A549 (cell line): ENCODE measurements at regions not wholly inside any gene's neighbourhood (a gene's known extent, or its start where the extent isn't known, plus 50 kb on each side); places are given as distances from the start of the nearest gene placed in this dataset.

Experiments used
- ATAC-seq, 2 experiments: fragments of 200-7000 bp in 1 of 2; fragments of >200 bp in 1 of 2; cut with Nextera tagmentation in 1 of 2; cut with Tn5 transposase in 1 of 2; 3 replicates each; pipeline versions ENCODE4 v1.8.0 to v1.9.1; 2018 to 2020; ENCODE audit warnings: mild to moderate bottlenecking in 1 of 2, moderate library complexity in 1 of 2
- CTCF ChIA-PET: fragments of 300-600 bp; sonication (Branson Sonifier 250); formaldehyde crosslinking; extraction: SDS; loops from one replicate; lab custom pipeline; 2021; ENCODE audit warnings: antibody characterized with exemption, inconsistent platforms; lab: Yijun Ruan, JAX
- POLR2A ChIA-PET: fragments of 350-600 bp; formaldehyde crosslinking; extraction: SDS; loops from one replicate; lab custom pipeline; 2021; ENCODE audit warnings: antibody characterized with exemption, inconsistent platforms; lab: Yijun Ruan, JAX
- DNase-seq, 2 experiments: peaks; one replicate each; pipeline versions ENCODE4 v3.0.0 to v3.0.0-alpha.2; 2011 to 2016; ENCODE audit warnings: low read depth in 1 of 2, low spot score in 1 of 2
- FAIRE-seq: peaks from 2 replicates; lab custom pipeline; 2011; peaks lifted over from hg19 to GRCh38; lab: Jason Lieb, UNC
- H3K27ac ChIP-seq, 2 experiments: fragments of >200 bp; sonication (Bioruptor Twin); formaldehyde crosslinking; 3 replicates each; pipeline ENCODE4 v1.5.1; 2016 to 2017
- H3K4me1 ChIP-seq: fragments of >200 bp; sonication (Bioruptor Twin); formaldehyde crosslinking; 3 replicates; pipeline ENCODE4 v1.6.1; 2016
- H3K4me2 ChIP-seq: fragments of >200 bp; sonication (Bioruptor Twin); formaldehyde crosslinking; 3 replicates; pipeline ENCODE4 v1.6.1; 2016
- H3K4me3 ChIP-seq: fragments of >200 bp; sonication (Bioruptor Twin); formaldehyde crosslinking; 3 replicates; pipeline ENCODE4 v1.5.1; 2016
- H3K9me3 ChIP-seq: fragments of >200 bp; sonication (Bioruptor Twin); formaldehyde crosslinking; 3 replicates; pipeline ENCODE4 v1.6.1; 2016
- BHLHE40 ChIP-seq: IDR thresholded peaks from 2 replicates; pipeline ENCODE4 v1.6.1; 2012; ENCODE audit warnings: low read depth, low read length, inconsistent platforms
- CBX8 ChIP-seq: fragments of 200-600 bp; sonication (generic); IDR thresholded peaks from 2 replicates; pipeline ENCODE4 v1.6.1; 2016
- CHD2 ChIP-seq: fragments of 150-350 bp; IDR thresholded peaks from 2 replicates; pipeline ENCODE4 v1.6.1; 2014; ENCODE audit warnings: low read length; ENCODE audit not compliant: partially characterized antibody
- EHF ChIP-seq: fragments of 250-450 bp; sonication (Bioruptor Pico); IDR thresholded peaks from 2 replicates; pipeline ENCODE4 v1.5.0; 2020; ENCODE audit warnings: mild to moderate bottlenecking
- EHMT2 ChIP-seq: fragments of 200-600 bp; sonication (generic); IDR thresholded peaks from 2 replicates; pipeline ENCODE4 v1.6.1; 2016; ENCODE audit warnings: antibody characterized with exemption, low read depth, mild to moderate bottlenecking, moderate library complexity
- EP300 ChIP-seq, 2 experiments: fragments of >200 bp; sonication (Bioruptor Twin); formaldehyde crosslinking; IDR thresholded peaks; 2 replicates in 1 of 2; 3 replicates in 1 of 2; pipeline ENCODE4 v1.6.1; 2016 to 2017
- FOSL2 ChIP-seq, 2 experiments: fragments of 450-650 bp in 1 of 2; fragments of >200 bp in 1 of 2; sonication (Bioruptor Twin) in 1 of 2; formaldehyde crosslinking; IDR thresholded peaks; 2 replicates each; pipeline versions ENCODE4 v1.5.0 to v1.6.1; 2016 to 2020; ENCODE audit warnings: mild to moderate bottlenecking in 1 of 2, moderate library complexity in 1 of 2
- FOXS1 ChIP-seq: fragments of 250-450 bp; sonication (Bioruptor Pico); IDR thresholded peaks from 2 replicates; pipeline ENCODE4 v1.5.0; 2020; ENCODE audit warnings: mild to moderate bottlenecking, moderate library complexity
- GATA3 ChIP-seq: IDR thresholded peaks from 2 replicates; pipeline ENCODE4 v1.6.1; 2012; ENCODE audit warnings: borderline replicate concordance
- JUNB ChIP-seq: fragments of >200 bp; sonication (Bioruptor Twin); formaldehyde crosslinking; IDR thresholded peaks from 2 replicates; pipeline ENCODE4 v1.6.1; 2016
- KDM5A ChIP-seq: fragments of 200-600 bp; sonication (generic); IDR thresholded peaks from 2 replicates; pipeline ENCODE4 v1.6.1; 2016; ENCODE audit warnings: antibody characterized with exemption, mild to moderate bottlenecking
- NFE2L2 ChIP-seq: fragments of 150-350 bp; conservative IDR thresholded peaks from 2 replicates; pipeline ENCODE4 v1.6.1; 2014; ENCODE audit warnings: low read length
- PHF8 ChIP-seq: fragments of 200-600 bp; sonication (generic); IDR thresholded peaks from 2 replicates; pipeline ENCODE4 v1.6.1; 2016; ENCODE audit warnings: low read depth, mild to moderate bottlenecking, antibody characterized with exemption, moderate library complexity, borderline replicate concordance
- RAD21 ChIP-seq, 2 experiments: fragments of >200 bp in 1 of 2; sonication (Bioruptor Twin) in 1 of 2; formaldehyde crosslinking in 1 of 2; IDR thresholded peaks in 1 of 2; conservative IDR thresholded peaks in 1 of 2; 2 replicates in 1 of 2; 3 replicates in 1 of 2; pipeline ENCODE4 v1.6.1; 2012 to 2018; ENCODE audit warnings: inconsistent platforms in 1 of 2
- RARB ChIP-seq: fragments of 250-450 bp; sonication (Bioruptor Pico); IDR thresholded peaks from 2 replicates; pipeline ENCODE4 v1.8.0; 2021; ENCODE audit warnings: mild to moderate bottlenecking, moderate library complexity
- RCOR1 ChIP-seq: fragments of 150-350 bp; IDR thresholded peaks from 2 replicates; pipeline ENCODE4 v1.6.1; 2014; ENCODE audit warnings: antibody characterized with exemption, low read length, low read depth
- RFX5 ChIP-seq: fragments of 450-650 bp; IDR thresholded peaks from 2 replicates; pipeline ENCODE4 v1.7.1; 2014; ENCODE audit warnings: antibody characterized with exemption, mild to moderate bottlenecking, moderate library complexity
- ZNF302 ChIP-seq: fragments of 250-450 bp; sonication (Bioruptor Pico); IDR thresholded peaks from 2 replicates; pipeline ENCODE4 v1.9.0; 2021; ENCODE audit warnings: inconsistent platforms, mild to moderate bottlenecking, moderate library complexity
- ZSCAN20 ChIP-seq: fragments of 250-450 bp; sonication (Bioruptor Pico); IDR thresholded peaks from 2 replicates; pipeline ENCODE4 v1.8.0; 2022; ENCODE audit warnings: mild to moderate bottlenecking, moderate library complexity
- WGBS: methylation state at CpG from one replicate; pipeline ENCODE4 v1.1.6; 2017; ENCODE audit errors: missing lambda C conversion rate; 5-methylcytosine and 5-hydroxymethylcytosine counted together
- TF ChIP-seq, protein P1 (sequence below): fragments of >200 bp; sonication (Bioruptor Twin); formaldehyde crosslinking; IDR thresholded peaks from 2 replicates; pipeline ENCODE4 v1.6.1; 2016
- TF ChIP-seq, protein P2 (sequence below): fragments of 150-350 bp; IDR thresholded peaks from 2 replicates; pipeline ENCODE4 v1.6.1; 2014; ENCODE audit warnings: low read depth, mild to moderate bottlenecking, low read length
- TF ChIP-seq, protein P3 (sequence below): fragments of 250-450 bp; sonication (Bioruptor Pico); IDR thresholded peaks from 2 replicates; pipeline ENCODE4 v1.5.0; 2021; ENCODE audit warnings: mild to moderate bottlenecking, moderate library complexity, borderline replicate concordance
- TF ChIP-seq, protein P4 (sequence below): fragments of 250-450 bp; sonication (Bioruptor Pico); IDR thresholded peaks from 2 replicates; pipeline ENCODE4 v1.5.0; 2020; ENCODE audit warnings: low read depth, mild to moderate bottlenecking, moderate library complexity
- TF ChIP-seq, protein P5 (sequence below): IDR thresholded peaks from 2 replicates; pipeline ENCODE4 v1.6.1; 2012; ENCODE audit warnings: low read depth, borderline replicate concordance

DNA sequence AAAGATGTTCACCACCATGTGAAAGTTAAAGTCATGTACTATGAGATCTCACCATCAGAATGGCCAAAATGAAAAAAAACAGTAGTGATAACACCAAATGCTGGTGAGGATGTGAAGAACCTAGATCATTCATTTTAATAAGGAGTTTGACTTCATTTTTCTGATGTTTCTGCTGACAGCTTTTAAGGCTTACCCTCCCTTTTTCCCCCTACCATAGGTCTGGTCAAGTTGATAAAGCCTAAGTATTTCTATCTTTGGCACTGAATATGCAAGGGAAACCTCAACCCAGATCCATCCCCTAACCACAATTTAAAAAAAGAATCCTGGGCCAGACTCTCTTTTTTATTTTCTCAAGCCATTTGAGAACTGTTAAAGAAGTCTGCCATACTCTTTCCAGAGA is 689.6 kb upstream of the FOXG1 start (continued):
- no peak for TF ChIP-seq FOXS1 (CRISPR knock-in tag)
- TF ChIP-seq, protein P1, sequence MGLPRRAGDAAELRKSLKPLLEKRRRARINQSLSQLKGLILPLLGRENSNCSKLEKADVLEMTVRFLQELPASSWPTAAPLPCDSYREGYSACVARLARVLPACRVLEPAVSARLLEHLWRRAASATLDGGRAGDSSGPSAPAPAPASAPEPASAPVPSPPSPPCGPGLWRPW: no peak
- no peak for TF ChIP-seq RFX5
- no peak for TF ChIP-seq KDM5A
- TF ChIP-seq, protein P2, sequence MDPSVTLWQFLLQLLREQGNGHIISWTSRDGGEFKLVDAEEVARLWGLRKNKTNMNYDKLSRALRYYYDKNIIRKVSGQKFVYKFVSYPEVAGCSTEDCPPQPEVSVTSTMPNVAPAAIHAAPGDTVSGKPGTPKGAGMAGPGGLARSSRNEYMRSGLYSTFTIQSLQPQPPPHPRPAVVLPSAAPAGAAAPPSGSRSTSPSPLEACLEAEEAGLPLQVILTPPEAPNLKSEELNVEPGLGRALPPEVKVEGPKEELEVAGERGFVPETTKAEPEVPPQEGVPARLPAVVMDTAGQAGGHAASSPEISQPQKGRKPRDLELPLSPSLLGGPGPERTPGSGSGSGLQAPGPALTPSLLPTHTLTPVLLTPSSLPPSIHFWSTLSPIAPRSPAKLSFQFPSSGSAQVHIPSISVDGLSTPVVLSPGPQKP: no peak
- no peak for TF ChIP-seq ZNF302 (CRISPR knock-in tag)
- TF ChIP-seq NFE2L2: no peak
- TF ChIP-seq CHD2: no peak
- TF ChIP-seq RARB: no peak
- TF ChIP-seq CBX8: no peak

DNA sequence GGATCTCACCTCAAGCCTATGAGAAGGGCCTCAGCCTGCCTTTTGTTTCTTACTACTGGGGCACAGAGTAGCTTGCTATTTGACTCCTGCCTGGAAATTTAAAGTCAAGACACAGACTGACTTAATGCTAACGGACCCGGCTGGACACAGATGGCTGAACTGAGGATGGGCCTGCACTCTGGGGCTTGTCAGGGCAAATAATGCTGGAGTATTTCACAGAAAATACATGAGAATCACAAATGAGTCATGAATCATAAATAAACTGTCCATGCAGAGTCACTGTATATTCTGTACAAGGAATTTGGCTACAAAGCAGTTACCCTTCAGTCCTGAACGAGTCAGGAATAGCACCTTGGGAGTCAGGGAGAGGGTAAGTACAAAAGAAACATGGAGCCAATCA is 683.2 kb upstream of the FOXG1 start:
- POLR2A ChIA-PET: no interaction called here
- H3K4me1 ChIP-seq: no peaks in the 10 kb centered on the region
- DNase-seq: no peak
- no peaks in the 10 kb centered on the region for H3K9me3 ChIP-seq
- no peak for FAIRE-seq
- CTCF ChIA-PET: no interaction called here
- H3K4me2 ChIP-seq: no peak overlapping the region
- TF ChIP-seq BHLHE40 (no peak), RAD21 (conservative IDR thresholded peaks at IDR 0.05 in 1 of 2, IDR thresholded peaks at IDR 0.05 in 1 of 2) (no peak)
- H3K27ac ChIP-seq: no peak overlapping the region
- no peak for ATAC-seq
- WGBS: 57% methylated on average over 3 of the region's 3 CpGs
- H3K4me3 ChIP-seq: no peak overlapping the region

DNA sequence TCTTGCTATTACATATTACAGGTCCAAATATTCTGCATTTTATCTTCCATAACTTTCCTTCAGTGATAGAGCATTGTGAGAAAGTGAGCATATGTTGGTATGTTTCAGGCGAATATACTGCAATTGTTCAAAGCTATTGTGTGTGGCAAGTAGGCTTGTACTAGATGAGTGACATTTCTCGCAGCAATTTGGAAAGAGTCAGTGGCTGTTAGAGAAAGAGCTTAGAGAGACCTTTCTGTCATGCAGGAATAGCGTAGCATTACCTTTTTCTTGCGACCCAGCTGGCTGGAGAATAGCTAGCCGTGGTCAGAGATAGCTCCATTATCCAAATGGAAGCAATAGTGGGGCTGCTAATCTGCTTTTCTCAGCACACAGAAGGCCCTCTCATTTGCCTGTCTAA is 678.5 kb upstream of the FOXG1 start:
- no peak overlapping the region for H3K4me3 ChIP-seq
- ATAC-seq: no peak
- ChIA-PET CTCF (no interaction called here), POLR2A (no interaction called here)
- WGBS: 55% methylated on average over 5 of the region's 5 CpGs
- TF ChIP-seq, protein P3, sequence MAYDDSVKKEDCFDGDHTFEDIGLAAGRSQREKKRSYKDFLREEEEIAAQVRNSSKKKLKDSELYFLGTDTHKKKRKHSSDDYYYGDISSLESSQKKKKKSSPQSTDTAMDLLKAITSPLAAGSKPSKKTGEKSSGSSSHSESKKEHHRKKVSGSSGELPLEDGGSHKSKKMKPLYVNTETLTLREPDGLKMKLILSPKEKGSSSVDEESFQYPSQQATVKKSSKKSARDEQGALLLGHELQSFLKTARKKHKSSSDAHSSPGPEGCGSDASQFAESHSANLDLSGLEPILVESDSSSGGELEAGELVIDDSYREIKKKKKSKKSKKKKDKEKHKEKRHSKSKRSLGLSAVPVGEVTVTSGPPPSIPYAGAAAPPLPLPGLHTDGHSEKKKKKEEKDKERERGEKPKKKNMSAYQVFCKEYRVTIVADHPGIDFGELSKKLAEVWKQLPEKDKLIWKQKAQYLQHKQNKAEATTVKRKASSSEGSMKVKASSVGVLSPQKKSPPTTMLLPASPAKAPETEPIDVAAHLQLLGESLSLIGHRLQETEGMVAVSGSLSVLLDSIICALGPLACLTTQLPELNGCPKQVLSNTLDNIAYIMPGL: no peak
- H3K4me1 ChIP-seq: no peaks in the 10 kb centered on the region
- FAIRE-seq: no peak
- H3K4me2 ChIP-seq: no peak overlapping the region
- H3K9me3 ChIP-seq: no peaks in the 10 kb centered on the region
- no peak for DNase-seq
- H3K27ac ChIP-seq: no peak overlapping the region

DNA sequence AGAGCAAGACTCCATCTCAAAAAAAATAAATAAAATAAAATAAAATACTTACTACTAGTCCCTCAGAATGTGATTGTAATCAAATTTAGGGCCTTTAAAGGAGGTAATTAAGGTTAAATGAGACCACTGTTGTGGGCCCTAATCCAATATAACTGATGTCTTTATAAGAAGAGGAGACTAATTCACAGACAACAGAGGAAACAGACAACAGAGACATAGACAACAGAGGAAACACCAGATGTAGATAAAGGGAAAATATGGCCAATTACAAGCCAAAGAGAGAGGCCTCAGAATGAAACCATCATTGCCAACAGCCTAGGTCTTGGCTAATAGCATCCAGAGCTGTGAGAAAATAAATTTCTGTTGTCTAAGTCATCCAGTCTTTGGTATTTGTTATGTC is 669.0 kb upstream of the FOXG1 start:
- no peak overlapping the region for H3K4me2 ChIP-seq
- POLR2A ChIA-PET: no interaction called here
- DNase-seq: no peak
- TF ChIP-seq BHLHE40 (no peak), CHD2 (no peak), PHF8 (no peak), NFE2L2 (no peak), ZSCAN20 (no peak), GATA3 (no peak), RCOR1 (no peak), JUNB (no peak), FOXS1 (CRISPR knock-in tag) (no peak), FOSL2 (IDR thresholded peaks at IDR 0.05) (no peak), FOSL2 (CRISPR knock-in tag; IDR thresholded peaks at IDR 0.05) (no peak), EP300 (IDR thresholded peaks at IDR 0.05) (no peak), EHMT2 (no peak), EHF (CRISPR knock-in tag) (no peak)
- TF ChIP-seq, protein P4, sequence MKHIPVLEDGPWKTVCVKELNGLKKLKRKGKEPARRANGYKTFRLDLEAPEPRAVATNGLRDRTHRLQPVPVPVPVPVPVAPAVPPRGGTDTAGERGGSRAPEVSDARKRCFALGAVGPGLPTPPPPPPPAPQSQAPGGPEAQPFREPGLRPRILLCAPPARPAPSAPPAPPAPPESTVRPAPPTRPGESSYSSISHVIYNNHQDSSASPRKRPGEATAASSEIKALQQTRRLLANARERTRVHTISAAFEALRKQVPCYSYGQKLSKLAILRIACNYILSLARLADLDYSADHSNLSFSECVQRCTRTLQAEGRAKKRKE (CRISPR knock-in tag): no peak
- TF ChIP-seq, protein P5, sequence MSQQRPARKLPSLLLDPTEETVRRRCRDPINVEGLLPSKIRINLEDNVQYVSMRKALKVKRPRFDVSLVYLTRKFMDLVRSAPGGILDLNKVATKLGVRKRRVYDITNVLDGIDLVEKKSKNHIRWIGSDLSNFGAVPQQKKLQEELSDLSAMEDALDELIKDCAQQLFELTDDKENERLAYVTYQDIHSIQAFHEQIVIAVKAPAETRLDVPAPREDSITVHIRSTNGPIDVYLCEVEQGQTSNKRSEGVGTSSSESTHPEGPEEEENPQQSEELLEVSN: no peak
- TF ChIP-seq, all 56 proteins: peak for 0
- CTCF ChIA-PET: interaction anchor here (2.2 kb wide), 1 partner anchor 12 kb away, joined by 5 read pairs; no protein-coding TSS in a partner anchor
- no peaks in the 10 kb centered on the region for H3K4me1 ChIP-seq
- no peaks in the 10 kb centered on the region for H3K9me3 ChIP-seq
- FAIRE-seq (no peak), ATAC-seq (no peak)
- H3K4me3 ChIP-seq: no peak overlapping the region
- no peak overlapping the region for H3K27ac ChIP-seq
